T-helper 1 cell treated with Interleukin-12 subunit alpha and Interleukin-12 subunit beta and Interleukin-4 antibody, amounts not matched to agents 30 ng/mL and 1 ng/mL, for 36 hours (primary cell): ENCODE measurements at regions not wholly inside any gene's neighbourhood (a gene's known extent, or its start where the extent isn't known, plus 50 kb on each side); places are given as distances from the start of the nearest gene placed in this dataset.

Experiments
- intact Hi-C: fragments of 100-400 bp; cut with micrococcal nuclease; formaldehyde crosslinking; loops from one replicate; pipeline ENCODE4 v1.15.1; 2024

DNA sequence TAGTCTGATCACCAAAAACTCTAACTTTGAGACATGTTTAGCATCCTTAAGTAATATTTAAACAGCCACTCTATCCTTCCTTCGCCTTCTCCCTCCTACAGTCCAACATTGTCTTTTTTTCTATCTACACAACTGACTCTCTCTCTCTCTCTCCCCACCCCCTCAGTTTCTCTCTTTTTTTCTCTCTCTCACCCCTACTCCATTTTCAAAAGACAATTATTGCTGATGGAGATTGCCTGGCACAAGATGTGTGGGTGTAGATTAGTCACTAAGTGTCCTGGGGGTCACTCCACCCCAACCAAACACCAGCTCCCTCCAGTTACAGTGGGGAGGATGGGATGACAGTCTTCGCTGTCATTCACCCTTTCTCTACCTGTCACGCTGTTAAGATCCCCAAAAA is 94.5 kb upstream of the NFIA start:
- intact Hi-C loops, result no loop called here

- intact Hi-C loops, result no loop called here
Measured at GRCh38 chr1:60984062-60984799, 98.1 kb upstream of the NFIA start.

GRCh38 chr1:60983701-60984061 is 98.7 kb upstream of the NFIA start:
- intact Hi-C loops, result no loop called here

DNA sequence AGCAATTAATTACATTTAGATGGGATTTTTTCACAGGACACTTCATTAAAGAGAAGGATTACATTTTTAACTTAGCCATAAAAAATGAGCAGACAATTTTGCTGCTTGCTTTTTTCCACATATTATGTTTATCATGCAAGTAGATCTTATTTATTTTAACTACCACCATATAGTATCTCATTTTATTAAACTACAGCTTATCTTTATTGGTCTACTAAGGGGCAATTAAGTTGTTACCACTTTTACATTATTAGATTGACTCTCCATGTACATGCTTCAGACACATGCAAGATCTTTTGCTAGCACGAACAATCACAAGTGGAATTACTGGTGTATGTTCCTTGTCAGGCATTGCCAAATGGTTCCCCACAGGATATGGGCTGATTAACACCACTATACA is 99.8 kb upstream of the NFIA start:
- intact Hi-C loops, result no loop called here

DNA sequence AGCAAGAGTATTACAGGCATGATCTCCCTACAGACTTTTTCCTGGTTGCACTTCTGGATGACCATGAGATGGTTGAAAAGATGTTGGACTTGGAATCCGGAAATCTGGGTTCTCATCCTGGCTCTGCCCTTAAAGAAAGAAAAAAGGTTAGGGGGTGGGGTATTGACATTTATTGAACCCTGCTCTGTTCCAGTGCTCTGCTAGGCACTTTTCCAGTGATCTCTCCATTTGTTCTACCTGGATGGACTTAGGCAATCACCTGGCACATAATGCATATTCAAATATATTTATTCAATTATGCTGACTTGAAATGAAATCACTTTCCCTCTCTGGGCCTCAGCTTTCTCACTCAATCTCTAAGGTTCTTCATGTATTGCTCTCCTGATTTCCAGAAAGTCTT is 101.0 kb upstream of the NFIA start:
- intact Hi-C loops, result no loop called here

DNA sequence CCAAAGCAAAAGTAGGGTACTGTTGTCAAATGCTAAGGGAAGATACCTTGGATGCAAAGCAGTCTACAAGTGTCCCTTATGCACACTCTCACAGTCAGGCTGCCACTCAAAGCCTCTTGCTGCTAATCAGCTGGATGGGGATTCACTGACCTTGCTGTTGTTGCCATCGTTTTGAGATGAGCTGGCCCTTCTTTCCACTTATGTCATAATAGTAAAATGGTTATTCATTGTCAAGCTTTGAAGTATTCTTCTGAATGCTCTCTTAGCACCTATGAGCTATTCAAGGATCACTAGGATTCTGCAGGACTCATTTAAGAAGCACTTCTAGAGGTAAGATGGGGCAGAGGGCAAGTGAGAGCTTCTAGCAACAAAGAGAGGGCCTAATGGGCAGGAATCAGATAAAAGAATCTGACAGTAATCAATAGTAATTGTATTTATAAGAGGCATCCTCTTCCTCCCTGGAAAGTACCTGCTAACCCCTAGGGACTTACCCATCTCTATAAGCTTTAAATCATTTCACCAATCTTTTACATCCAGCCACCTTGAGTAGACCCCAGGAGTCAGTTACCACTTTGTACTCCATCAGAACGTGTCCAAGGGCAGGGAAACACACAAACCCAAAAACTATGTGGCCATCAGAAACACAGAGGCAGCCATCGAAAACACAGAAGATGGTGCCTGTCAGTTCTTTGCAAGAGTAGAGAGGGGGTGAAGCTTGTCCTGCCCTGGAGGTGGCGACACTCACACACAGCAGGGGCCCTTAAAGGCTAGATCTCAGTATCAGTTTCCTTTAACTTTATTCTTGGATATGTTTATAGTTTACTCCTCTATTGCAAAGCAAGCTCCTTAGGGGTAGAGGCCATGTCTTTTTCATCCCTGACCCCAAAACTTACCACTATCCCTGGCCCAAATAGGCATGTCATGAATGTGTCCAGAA is 103.7 kb upstream of the NFIA start:
- intact Hi-C loops, result loop anchor here (1.0 to 10.0 kb wide), 3 partner anchors 65 to 876 kb away; no protein-coding TSS in a partner anchor

DNA sequence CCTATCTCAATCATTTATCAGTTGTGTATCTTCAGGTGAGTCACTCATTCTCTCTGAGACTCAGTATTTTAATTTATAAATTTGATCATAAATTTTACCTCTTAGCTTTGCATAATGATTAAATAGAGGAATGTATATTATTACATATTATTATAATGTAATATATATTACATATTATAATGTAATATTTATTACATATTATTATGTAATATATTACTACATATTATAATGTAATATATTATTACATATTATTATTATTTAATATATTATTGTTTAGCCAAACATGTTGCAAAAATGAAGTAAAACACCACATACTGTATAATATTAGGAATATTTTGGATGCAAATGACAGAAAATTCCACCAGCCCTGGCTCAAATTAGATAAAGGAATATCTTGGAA is 104.7 kb upstream of the NFIA start:
- intact Hi-C loops, result loop anchor here (10.0 kb wide), 1 partner anchor 877 kb away; no protein-coding TSS in a partner anchor

DNA sequence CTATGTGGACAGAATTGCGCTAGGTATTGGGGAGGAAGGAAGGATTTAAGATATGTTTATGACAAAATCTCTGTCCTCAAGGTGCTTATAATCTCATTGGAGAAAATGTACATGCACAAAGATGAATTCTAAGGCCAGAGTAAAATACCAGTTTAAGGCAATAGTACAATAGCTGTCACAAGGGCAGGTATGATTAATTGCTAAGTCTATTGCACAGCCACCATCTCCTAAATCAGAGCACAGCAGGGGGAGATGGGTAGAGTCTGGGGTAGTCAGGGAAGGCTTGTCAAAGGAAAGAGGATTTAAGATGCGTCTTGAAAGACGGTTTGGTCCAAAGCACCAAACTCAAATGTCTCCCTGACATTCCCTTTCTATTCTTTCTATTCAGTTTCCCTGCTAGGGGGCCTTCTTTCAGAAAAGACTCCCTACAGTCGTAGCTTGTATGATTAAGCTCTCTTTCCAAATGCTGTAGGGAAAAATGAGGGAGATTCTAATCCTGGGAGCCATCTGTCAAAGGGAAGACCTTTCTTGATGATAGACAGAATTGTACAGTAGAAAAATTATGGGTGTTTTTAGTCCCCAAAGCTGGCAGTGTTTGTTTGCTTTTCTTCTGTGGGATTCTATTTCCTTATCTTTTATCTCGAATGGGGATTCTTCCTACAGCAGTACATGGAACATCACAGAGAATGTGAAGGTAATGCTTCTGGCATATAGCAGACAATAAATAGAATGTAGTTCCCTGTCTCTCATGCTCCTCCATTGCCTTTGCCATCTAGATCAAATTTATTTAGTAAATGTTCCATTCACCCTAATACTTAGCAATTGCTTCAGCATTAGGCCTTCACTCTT is 107.6 kb upstream of the NFIA start:
- intact Hi-C loops, result loop anchor here (10.0 kb wide), 1 partner anchor 880 kb away; no protein-coding TSS in a partner anchor

DNA sequence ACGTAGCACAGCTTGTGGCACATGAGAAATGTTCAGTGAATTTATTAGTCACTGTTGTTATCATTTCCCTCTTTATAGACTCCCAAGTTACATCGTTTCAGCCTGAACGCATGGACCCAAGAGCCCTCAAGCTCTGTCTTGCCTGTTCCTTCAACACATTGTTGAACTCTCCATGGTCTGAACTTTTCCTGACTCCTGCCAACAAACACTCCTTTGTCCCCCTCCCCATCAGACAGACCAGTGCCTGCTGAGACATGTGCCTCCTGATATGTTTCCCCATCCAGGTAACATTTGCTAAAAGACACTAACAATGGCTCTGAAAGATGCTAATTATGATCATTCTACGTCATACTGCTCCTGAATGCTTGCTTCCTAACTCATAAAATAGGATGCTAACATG is 108.7 kb upstream of the NFIA start:
- intact Hi-C loops, result loop anchor here (10.0 kb wide), 1 partner anchor 881 kb away; no protein-coding TSS in a partner anchor

DNA sequence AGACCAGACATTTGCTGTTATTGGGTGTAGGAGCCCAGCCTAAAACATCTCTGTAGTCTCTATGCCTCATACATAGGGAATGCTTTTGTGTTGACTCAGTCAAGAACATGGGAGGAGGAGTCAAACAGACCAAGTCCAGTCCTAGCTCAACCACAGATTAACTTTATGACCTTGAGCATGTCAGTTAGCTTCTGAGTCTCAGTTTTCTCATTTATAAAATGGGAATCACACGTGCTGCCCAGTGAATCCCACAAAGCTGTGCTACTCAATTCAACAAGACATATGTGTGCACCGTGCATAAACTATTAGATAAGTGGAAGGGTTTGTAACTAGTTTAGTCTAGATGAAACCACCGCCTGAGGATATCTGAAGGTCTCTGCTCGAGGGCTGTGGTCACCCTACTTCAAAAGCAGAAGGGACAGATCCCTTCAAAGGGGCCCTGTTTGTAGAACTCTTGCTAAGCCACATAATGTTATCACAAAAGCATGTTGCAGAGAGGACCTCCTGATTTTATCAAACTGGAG is 109.5 kb upstream of the NFIA start:
- intact Hi-C loops, result loop anchor here (10.0 kb wide), 1 partner anchor 882 kb away; no protein-coding TSS in a partner anchor

DNA sequence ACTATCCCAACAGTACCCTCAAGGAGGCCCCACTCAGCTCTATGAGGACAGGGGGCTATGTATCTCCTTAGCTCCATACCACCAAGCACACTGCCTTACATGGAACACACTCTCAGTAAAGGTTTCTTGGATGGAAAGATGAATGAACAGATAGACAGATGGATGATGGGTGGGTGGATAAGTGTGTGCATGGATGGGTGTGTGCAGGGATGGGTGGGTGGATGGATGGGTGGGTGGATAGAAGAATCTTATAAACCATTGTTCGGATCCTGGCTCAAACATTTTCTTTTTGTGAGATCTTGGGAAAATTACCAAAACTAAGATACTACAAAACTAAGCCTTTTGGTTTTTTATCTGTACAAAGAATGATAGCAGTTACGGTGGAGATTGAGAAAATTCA is 111.0 kb upstream of the NFIA start:
- intact Hi-C loops, result loop anchor here (10.0 kb wide), 1 partner anchor 883 kb away; no protein-coding TSS in a partner anchor

DNA sequence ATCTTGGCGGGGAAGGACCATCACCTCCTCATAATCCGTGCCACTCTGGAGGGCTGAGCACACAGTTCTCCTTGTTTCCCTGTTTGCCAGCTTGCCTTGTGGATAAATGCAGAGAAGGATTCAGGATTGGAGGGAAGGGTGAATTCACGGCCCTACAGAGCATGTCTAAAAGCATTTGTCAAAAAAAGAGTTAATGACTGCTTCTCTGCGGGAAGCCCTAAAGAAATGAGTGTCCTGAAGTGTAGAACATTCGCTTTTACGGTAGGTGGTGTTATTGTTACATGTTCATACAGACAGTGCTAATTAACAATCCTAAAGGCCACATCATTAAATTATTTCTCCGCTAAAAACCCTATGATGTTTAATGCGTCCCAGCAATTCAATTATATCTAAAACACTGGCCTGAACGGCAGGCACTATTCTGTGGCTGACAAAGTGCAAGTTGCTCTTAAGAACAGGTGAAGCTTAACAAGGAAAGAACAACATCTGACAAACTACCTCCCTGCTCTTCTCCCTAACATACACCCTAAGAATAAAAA is 112.3 kb upstream of the NFIA start:
- intact Hi-C loops, result loop anchor here (10.0 kb wide), 1 partner anchor 885 kb away; no protein-coding TSS in a partner anchor

DNA sequence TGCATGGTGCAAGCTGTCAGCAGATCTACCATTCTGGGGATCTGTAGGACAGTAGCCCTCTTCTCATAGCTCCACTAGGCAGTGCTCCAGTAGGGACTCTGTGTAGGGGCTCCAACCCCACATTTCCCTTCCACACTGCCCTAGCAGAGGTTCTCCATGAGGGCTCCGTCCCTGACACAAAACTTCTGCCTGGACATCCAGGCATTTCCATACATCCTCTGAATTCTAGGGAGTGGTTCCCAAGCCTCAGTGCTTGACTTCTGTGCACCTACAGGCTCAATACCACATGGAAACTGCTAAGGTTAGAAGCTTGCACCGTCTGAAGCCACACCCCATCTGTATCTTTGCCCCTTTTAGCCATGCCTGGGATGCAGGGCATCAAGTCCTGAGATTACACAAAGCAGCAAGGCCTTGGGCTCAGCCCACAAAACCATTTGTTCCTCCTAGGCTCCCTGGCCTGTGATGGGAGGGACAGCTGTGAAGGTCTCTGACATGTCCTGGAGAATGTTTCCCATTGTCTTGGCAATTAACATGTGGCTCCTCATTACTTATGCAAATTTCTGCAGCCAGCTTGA is 117.0 kb upstream of the NFIA start:
- intact Hi-C loops, result loop anchor here (2.0 kb wide), 1 partner anchor 47 kb away; no protein-coding TSS in a partner anchor

DNA sequence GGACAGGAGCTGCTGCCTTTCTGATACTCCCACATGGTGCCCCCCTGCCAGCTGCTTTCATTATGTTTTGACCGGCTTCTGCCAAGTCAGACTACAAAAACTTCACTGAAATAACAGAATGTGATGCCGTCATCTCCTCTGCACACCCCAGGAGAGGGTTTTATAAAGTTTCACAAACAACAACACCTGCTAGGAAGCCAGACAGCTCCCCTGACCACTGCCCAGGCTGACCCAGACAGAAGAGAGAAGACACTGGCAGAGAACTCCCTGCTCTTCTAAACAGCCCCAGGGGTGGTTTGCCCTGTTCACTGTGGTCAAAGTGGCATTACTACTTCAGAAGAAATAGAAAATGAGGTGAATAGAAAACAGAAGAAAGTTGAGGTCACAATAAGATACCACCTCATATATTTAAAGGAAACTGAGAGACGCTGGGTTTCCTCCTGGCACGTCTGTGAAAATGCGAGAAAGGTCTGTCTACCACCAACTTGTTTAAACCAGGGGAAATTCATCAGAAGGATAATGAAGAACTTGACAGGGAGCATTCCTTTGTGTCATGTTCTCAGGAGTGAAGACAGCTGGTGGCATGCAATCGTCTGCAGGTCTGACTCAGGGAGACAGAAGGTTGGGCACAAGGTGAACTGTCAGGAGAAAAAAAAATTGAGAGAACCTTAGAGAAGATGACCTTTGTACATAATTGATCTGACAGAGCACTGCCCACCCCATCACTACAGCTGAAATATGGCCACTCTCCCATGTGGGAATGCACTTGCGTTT is 119.0 kb upstream of the NFIA start:
- intact Hi-C loops, result no loop called here

DNA sequence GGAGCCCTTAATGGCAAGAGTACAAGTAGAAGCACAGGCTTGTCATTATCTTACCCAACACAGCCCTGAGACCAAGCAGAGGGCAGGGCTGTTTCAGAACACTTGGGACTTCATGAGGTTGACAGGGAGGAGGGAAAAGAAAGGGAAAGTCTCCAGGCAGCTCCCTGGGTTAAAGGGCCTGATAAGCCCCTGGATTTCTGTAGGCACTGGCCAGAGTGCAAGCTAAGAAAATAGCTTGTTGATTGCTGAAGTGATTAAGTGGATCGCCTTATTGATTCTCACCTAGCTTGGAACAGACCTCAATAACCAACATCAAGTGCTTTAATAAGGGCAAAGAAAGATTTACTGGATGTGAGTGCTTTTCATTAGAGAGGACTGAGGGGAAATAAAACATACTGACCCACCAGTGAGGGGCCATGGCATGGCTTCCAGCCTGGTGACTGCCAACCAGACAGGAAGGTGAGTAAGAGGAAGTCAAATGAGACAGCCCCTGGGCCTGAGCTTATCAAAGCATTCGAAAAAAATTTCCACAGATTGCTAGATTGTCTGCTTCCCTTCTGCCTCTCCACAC is 121.4 kb upstream of the NFIA start:
- intact Hi-C loops, result no loop called here

DNA sequence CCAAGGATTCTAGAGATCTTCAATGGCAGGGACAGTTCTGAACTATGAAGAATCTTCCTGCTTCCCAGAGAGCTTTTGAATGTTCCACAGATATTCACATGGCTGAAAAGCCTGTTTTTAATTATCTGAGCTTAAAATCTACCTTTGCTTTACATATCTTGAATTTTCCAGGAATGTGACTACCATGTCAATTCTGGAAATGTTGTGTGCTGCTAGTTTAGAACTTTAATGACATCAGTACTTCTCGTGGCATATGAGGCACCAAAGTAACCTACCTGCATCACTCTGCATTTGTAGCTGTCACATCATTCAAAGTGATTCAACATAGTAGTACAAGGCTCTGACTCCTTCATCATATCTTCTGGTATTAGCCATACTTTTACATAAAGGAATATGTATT is 122.7 kb upstream of the NFIA start:
- intact Hi-C loops, result no loop called here

DNA sequence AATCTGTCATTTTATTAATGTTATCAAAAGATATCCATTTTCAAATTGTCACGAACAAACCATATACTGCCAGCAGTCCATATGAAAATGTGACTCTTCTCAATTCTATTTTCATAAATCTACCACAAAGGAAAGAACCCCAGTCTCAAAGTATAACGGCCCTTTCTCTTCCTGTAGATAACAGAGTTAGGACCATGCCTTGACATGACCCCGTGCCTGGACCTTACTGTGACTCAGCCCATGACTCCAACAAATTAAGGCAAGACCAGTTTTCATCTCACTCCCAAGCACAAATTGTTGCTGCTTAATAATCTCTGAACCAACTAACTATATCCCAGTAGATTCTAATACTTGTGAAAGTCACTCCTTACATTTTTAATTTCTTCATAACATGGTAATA is 124.4 kb upstream of the NFIA start:
- intact Hi-C loops, result no loop called here

DNA sequence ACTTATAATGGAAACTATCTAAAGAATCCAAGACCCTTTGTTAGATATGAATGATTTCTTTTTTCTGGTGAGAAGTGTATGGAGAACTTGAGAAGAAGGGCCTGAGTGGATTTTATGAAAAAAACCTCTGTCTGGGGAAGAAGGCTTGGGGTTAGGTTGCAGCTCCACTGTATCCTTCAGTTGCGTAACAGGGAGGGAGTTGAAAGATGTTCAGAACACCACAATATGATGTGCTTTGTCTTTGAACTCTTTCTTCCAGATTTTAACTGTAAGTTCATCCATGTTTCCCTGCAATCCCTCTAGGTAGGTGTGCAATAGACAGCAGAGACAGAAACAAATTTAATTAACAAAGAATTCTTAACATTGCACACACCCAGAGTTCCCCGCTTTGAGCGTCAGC is 125.8 kb upstream of the NFIA start:
- intact Hi-C loops, result no loop called here

- intact Hi-C loops, result no loop called here
Measured at GRCh38 chr1:60952612-60953111, 129.7 kb upstream of the NFIA start.
